HG03469 (cell line): ENCODE measurements at regions not wholly inside any gene's neighbourhood (a gene's known extent, or its start where the extent isn't known, plus 50 kb on each side); places are given as distances from the start of the nearest gene placed in this dataset.

Source experiments
- ATAC-seq: cut with Tn5 transposase; IDR thresholded peaks from one replicate; pipeline ENCODE4 v1.9.1; 2021; ENCODE audit warnings: mild to moderate bottlenecking, moderate library complexity, moderate number of reproducible peaks; ENCODE audit not compliant: unreplicated experiment

DNA sequence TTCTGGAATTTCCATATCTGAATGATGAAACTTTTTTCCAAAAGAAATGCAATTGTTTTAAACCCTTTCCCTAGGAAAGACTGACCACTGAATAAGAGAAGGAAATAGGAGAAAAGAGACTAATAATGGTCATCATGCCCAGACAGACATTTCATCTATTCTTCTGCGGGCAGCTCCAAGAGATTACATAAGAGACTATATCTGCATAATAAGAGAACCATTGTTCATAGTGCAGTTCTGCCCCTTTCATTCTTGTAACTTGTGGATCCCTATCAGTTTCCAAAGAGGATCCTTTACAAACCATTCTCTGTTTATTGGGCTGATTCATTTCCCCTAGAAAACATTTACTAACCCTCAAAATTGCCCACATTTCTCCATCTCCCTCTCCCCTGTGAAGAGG is 197.8 kb downstream of the FSCB start:
- ATAC-seq = no peak

DNA sequence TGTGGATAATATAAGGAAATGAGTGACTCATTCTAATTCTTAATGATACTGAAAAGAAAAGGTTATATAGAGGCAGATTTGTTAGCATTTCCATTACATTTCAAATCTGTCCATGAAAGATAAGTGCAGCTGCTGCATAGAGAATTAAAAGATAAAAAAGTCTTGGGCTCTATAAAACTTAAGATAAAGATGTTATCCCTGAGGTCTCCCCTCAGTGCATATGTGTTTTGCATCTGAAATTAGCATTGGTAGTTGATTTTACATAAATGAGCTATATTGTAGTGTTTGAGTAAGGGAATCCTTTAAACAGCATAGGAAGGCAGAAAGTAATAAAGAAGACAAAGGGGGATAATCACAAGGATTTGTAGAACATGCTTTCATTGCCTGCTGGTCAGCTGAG is 206.2 kb downstream of the FSCB start:
- no peak for ATAC-seq

DNA sequence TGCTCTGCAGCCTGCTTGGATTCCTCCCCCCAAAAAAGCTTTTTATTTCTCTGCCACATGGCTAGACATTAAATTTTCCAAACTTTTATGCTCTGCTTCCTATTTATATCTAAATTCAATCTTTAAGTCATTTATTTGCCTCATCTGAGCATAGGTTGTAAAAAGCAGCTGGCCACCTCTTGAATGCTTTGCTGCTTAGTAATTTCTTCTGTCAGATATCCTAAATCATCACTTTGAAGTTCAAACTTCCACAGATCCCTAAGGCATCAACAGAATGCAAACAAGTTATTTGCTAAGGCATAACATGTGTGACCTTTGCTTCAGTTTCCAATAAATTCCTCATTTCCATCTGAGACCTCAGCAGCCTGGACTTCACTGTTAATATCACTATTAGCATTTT is 209.6 kb downstream of the FSCB start:
- no peak for ATAC-seq

DNA sequence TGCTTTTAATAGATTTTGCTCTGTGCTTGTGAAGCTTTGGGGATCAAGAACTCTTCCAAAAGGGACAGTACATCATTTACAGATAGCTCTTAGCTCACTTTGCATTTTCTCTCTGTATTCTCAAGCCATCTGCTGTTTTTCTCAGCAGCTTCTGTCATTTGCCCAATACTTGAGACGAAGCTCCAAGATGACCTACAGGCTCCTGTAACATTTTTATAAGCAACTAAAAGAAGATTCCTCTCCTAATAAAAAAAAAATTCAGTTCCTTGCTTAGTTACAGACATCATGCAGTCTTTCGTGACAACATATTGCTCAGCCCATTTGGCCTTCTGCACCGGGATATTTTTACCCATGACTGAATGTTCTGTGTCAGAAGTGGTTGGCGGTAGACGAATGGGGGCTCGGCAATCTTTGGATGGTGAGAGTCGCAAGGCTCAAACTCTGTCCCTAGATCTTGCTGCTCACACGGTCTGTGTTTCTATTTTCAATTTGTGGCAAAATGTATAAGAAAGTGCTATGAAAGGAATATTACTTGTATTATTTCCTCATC is 215.6 kb downstream of the FSCB start:
- ATAC-seq = no peak

DNA sequence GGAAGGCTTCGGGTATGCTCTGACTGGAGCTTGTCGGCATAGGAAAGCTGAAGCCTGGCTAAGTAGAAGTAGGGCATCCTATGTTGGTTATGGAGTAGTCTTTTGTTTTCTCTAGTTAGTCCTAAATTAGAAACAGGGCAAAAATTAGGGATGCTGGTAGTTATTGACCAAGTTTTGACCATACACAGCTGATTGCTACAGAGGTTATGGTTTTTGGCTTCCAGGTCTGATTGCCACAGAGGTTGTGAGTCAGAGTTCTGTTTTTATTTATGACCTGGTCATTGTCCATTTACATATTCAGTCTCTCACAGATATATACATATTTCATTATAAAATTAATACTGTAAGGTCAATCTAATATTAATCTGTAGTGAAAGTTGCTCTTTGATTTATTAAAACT is 219.2 kb downstream of the FSCB start:
- no peak for ATAC-seq

DNA sequence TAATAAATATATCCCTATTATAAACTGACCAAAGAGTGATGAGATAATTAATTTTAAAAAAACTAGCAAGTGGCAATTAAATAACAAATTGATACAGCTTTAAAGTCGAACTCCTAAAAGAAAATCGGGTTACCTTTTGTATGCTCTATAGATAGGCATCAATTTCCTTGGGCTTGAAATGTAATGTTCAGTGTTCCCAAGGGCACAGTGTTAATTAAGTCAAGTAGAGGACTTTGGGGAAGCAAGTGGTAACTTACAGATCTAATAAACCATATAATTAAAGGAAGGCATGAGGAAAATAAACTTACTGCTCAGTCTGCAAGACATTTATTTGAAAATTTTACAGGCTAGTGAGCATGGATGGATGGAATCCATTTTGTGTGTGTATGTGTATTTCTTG is 220.9 kb downstream of the FSCB start:
- no peak for ATAC-seq

DNA sequence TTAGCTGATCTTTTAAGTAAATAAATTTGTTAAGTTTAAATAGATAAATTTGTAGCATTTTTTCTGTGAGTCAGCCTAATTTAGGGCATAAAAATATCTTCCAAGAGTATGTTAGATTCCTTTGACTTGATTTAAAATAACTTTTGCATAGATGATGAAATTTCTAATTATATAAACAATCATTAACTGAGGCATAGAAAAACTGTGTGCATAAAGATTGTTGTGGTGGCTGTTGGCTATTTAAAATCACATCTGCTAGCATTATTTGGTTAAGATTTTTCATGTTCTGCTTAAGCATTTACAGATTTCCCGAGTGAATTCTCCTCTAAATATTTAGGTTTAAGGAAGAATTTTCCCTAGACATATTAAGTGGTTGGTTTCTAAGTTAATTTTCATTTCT is 223.2 kb downstream of the FSCB start:
- no peak for ATAC-seq

- ATAC-seq = no peak
Measured at GRCh38 chr14:44279357-44279756, 227.7 kb downstream of the FSCB start.

DNA sequence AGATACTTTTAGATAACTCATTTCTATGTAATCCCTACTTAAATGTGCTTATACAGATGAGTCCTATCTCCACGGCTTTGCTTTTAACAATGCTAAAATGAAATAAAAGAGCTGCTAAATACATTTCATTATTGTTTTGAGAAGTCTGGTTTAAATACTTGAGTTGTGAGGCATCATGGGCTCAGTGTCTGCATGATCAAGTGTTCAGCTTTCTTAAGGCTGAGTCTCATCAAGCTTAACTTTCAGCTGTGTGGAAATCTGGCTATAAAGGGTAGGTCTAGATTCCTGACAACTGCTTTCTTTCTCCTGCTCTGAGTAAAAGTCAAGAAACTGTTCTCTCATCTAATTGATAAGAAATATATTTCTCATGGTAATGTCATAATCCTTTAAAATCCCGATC is 235.4 kb downstream of the FSCB start:
- no peak for ATAC-seq

- ATAC-seq = no peak
Measured at GRCh38 chr14:44271006-44271405, 236.1 kb downstream of the FSCB start.

DNA sequence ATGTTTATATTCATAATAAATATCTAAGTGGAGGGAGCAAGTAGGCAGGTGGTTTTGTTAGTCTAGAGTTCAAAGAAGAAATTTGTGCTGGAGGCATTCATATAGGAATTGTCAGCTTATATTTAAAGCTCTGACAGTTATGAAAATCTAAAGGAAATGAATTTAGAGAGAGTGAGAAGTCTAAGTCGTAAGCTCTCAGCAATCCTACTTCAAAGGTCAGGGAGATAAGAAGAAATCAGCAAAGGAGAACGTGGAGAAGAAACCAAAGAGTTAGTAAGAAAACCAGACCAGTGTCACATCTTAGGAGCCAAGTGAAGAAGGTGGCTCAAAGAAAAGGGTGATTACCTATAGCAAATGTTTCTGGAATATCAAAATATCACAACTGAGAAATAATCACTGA is 241.8 kb downstream of the FSCB start:
- no peak for ATAC-seq

- no peak for ATAC-seq
Measured at GRCh38 chr14:44215660-44216059, 291.4 kb downstream of the FSCB start.

- no peak for ATAC-seq
Measured at GRCh38 chr14:44211718-44212117, 295.4 kb downstream of the FSCB start.

DNA sequence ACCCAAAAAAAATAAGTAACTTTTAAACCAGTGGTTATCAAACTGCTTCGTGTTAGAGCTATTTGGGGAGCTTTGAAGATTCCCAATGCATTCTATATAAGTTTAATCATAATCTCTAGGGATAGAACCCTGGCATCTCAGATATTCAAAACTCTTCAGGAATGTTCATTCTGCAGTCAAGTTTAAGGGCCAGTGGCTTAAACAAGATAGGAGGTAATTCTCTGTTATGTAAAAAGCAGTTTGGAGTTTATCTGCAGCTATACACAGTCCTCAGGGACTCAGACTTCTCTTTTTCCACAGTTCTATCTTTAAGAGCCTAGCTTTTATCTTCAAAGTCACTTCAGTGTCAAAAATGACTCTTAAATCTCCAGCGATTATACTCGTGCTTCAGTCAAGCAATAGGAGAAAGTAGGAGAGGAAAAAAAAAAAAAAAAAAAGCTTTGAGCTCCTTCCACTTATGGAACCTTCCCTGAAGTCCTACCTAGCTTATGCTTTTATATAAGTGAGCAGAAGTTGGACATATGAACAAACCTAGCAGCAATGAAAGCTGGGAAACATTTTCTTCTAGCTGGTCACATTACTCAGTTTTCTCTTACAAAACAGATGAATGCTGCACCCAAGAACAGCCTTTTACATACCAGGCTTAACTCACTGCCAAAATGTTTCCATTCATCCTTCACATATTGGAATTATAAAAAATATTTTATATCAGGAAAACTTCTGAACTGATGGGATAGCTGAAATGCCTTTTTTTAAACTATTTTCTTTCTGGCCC is 302.8 kb downstream of the FSCB start:
- ATAC-seq = no peak

DNA sequence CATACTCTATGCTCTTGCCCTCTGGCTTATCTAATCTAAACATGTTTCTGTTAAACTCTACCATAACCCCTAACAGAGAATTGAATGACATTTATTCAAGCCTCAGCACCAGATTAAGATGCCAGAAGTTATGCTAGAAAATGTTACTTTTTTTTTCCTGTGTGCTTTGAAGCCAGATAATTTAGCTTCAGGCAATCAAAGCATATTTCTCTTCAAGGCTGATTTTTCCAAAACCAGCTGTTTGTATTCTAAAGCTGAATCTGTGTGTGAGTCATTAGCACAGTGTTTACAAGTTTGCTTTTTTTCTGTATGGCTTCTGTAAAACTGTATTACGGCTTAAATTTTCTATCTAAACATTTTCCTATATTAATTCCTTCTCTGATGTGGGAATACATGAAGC is 326.1 kb downstream of the FSCB start:
- no peak for ATAC-seq

DNA sequence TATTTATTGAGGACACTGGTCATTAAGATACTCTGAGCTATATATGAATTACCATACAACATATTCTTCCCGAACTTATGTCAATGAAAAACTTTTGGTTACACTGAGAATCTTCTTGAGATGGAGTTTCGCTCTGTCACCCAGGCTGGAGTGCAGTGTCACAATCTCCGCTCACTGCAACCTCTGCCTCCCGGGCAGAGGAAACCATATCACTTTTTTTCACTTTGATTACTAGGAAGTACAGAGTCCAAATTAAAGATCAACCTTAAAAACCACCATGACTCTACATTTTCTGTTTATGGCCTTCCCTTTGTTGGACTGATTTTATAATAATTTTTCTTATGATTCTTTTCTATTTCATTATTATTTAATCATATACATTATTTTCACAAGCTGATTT is 336.5 kb downstream of the FSCB start:
- ATAC-seq = no peak

DNA sequence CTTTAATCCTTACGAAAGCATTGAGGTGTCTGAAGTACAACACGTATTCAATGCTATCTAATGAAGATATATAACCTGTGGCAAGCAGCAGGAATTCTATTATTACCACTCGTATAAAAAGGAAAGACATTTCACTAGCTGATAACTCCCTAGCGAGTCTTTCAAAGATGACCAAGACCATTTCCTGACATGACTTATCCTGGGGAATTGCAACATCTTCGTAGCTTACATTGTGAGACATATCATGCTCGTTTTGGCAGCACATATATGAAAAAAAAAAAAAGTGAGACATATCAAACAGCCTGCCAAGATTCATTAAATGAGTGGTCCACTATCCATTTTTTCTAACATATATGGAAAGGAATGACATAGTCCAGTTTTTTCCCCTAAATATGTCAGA is 337.0 kb downstream of the FSCB start:
- no peak for ATAC-seq

DNA sequence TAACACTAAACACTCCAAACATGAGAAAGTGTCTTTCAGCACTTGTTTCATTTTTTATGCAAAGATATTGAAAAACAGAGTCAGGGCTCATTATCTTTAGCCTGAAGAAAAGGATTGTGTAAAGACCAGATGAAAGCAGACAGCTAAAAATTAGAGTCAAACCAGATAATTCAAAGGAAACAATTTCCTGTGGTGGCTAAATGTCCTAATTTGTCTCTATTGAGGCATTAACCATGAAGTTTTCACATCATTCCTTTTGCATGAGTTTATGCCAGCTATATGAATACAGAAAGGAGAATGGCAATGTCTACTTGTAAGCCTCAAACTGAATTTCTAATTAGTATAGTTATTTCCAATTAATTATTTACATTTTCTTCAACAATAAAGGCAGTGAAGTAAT is 338.5 kb downstream of the FSCB start:
- ATAC-seq = no peak

DNA sequence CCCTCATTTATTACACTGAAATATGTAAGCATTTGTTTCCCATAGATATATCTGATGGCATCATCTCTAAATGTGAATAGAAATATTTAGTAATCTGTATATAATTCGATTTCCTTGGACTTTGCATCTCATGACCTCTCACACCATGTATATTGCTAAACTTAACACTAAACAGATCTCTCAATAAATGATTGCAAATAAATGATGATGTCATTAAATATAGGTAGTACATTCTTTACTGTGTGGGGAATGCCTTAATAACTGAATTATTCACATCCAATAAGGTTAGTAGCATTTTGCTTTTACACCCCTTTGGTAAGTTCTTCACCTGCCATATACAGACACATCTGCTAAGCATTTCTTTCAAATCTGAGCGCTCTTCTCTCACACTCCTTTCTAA is 340.5 kb downstream of the FSCB start:
- no peak for ATAC-seq

DNA sequence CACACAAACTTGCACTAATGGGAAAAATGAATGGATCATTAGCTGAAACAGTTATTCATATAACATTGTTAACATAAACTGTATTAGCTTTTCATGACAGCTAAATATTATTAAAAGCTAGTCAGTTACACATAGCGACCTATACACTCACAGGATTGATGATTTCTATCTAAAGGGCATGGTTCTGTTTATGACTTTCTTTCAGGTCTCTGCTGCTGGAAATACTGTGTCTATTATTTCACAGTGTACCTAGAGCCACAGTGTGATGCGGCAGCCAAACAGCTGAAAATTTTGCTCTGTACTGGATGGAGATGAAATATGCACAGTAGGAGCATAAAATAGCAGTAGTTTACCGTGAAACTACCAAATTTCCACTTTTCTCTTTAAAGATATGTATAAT is 341.1 kb downstream of the FSCB start:
- no peak for ATAC-seq

- no peak for ATAC-seq
Measured at GRCh38 chr14:44165286-44165685, 341.8 kb downstream of the FSCB start.

- no peak for ATAC-seq
Measured at GRCh38 chr14:44163946-44164345, 343.1 kb downstream of the FSCB start.

DNA sequence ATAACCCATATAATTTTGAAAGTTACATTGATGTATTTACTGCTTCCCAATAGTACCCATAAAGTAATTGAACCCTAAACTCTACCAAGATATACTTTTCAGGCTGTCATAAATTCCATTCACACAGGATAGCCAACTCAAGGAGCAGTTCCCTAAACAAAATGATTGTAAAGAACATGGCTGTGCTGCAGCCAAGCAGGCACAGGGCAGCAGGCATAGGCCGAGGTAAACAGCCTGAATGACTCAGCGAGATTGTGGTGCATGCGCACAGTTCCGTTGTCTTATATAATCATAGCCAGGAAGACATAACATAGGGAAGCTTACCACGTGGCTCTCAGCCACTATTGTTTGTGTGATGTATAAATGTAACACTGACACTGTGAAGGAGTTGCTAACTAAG is 344.9 kb downstream of the FSCB start:
- no peak for ATAC-seq
